ENCODE measurements at regions not wholly inside any gene's neighbourhood (a gene's known extent, or its start where the extent isn't known, plus 50 kb on each side); places are given as distances from the start of the nearest gene placed in this dataset.
"Not testable (repeated sequence)": the region's sequence is repeated elsewhere in the genome, so short reads cannot be mapped to it uniquely, and the experiment has no call there.

- no peak for DNase-seq
Measured at GRCh38 chr6:134821928-134822864, 127.7 kb downstream of the ALDH8A1 start.

- no peak for DNase-seq
Measured at GRCh38 chr6:134821397-134821796, 128.5 kb downstream of the ALDH8A1 start.

- DNase-seq: no peak
Measured at GRCh38 chr6:134819863-134820800, 129.8 kb downstream of the ALDH8A1 start.

- DNase-seq: no peak
Measured at GRCh38 chr6:134819236-134819635, 130.7 kb downstream of the ALDH8A1 start.

- DNase-seq: no peak
Measured at GRCh38 chr6:134817448-134817847, 132.5 kb downstream of the ALDH8A1 start.

GRCh38 chr6:134816780-134817179, 133.1 kb downstream of the ALDH8A1 start:
- DNase-seq: no peak

GRCh38 chr6:134816300-134816699, 133.6 kb downstream of the ALDH8A1 start:
- DNase-seq: no peak

- no peak for DNase-seq
Measured at GRCh38 chr6:134814076-134814695, 135.7 kb downstream of the ALDH8A1 start.

GRCh38 chr6:134813146-134813545, 136.8 kb downstream of the ALDH8A1 start:
- no peak for DNase-seq

GRCh38 chr6:134810402-134810801, 139.5 kb downstream of the ALDH8A1 start:
- no peak for DNase-seq

- DNase-seq: no peak
Measured at GRCh38 chr6:134809130-134809529, 140.8 kb downstream of the ALDH8A1 start.

GRCh38 chr6:134806180-134806798, 143.6 kb downstream of the ALDH8A1 start:
- no peak for DNase-seq

GRCh38 chr6:134805168-134805567, 144.7 kb downstream of the ALDH8A1 start:
- no peak for DNase-seq

- not testable (repeated sequence) for DNase-seq
Measured at GRCh38 chr6:134804311-134804710, 145.6 kb downstream of the ALDH8A1 start.

GRCh38 chr6:134802426-134803058, 147.4 kb downstream of the ALDH8A1 start:
- no peak for DNase-seq

- DNase-seq: no peak
Measured at GRCh38 chr6:134797400-134798113, 152.3 kb downstream of the ALDH8A1 start.

GRCh38 chr6:134795691-134796090, 154.2 kb downstream of the ALDH8A1 start:
- DNase-seq: no peak

- no peak for DNase-seq
Measured at GRCh38 chr6:134795001-134795400, 154.9 kb downstream of the ALDH8A1 start.

- DNase-seq: not testable (repeated sequence)
Measured at GRCh38 chr6:134791243-134791843, 158.6 kb downstream of the ALDH8A1 start.

GRCh38 chr6:134787261-134787877, 162.5 kb downstream of the ALDH8A1 start:
- no peak for DNase-seq
